NCI-H128 (cell line): ENCODE measurements at regions not wholly inside any gene's neighbourhood (a gene's known extent, or its start where the extent isn't known, plus 50 kb on each side); places are given as distances from the start of the nearest gene placed in this dataset.

ENCODE experiments used
- DNase-seq: peaks from one replicate; lab custom pipeline; 2025; ENCODE audit not compliant: unreplicated experiment; lab: John Stamatoyannopoulos, UW

DNA sequence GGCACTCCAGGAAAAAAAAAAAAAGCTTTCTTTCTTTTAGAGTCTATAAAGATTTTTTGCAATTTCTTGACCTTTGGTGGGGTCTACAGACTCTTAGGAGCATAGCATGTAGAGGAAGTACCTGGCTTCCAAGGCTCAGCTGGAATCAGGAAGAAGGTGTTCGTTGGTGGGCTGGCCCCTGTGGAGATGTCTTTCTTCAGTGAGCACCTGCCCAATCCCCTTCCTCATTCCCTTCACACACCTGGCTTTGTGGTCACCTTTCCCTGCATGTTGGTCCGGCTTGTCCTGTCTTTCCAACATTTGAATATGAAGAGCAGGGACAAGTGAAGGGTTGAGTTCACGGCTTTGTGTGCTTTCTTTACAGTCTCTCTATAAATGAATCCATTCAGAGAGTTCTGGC, 352.4 kb downstream of the HAPSTR1 start:
- no peak for DNase-seq

DNA sequence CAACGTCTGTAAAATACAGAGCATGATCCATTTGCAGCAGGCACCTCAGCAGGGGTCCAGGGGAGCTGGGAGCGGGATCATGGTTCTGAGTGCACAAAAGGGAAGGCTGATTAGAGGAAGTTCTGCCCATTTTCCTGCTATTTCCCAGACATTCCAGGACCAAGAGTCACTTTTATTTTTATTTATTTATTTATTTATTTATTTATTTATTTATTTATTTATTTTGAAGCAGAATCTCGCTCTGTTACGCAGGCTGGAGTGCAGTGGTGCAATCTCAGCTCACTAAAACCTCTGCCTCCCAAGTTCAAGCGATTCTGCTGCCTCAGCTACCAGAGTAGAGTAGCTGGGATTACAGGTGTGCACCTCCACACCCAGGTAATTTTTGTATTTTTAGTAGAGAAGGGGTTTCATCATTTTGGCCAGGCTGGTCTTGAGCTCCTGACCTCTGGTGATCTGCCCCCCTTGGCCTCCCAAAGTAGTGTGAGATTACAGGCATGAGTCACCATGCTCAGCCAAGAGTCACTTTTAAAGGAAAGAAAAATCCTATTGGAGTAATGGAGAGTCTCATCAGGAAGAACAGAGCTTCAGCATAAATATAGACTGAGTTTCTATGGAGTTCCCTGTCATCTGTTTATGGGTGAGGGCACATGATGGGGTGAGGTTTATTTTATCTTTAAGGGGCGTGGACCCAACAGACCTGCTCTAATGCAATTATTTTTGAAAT, 355.2 kb downstream of the HAPSTR1 start:
- no peak for DNase-seq

DNA sequence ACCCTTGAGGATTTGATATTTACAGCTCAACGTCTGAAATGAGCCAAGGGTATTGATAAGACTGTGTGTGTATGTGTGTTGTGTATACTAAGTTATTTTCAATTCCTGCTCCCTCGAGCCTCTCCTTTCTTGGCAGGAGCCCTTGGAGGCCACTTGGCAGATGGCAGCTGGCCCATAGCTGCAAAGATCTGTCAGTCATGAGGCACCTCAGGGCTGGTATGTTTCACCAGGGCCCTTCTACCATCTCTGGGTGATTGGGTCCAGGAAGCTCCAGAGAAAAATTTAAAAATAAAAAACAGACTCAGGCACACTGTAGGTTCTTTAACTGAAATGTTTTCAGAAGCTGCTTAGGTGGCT, 355.7 kb downstream of the HAPSTR1 start:
- no peak for DNase-seq

DNA sequence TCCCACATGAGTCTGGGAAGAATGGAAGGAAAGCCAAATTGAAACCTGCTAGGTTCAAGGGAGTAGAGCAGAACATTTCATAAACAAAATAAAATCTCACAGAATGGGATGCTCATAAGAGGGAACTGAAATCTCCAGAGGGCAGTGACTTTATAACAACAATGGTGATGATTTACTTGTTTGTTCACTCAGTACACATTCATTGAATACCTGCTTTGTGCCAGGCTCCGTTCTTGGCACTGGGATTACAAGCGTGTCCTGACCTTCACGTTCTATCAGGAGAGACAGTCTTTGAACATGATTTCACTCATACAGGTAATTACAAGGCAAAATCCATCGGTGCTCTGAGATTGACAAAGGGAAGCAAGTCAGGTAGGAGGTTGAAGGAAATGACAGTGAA, 356.3 kb downstream of the HAPSTR1 start:
- DNase-seq = no peak

DNA sequence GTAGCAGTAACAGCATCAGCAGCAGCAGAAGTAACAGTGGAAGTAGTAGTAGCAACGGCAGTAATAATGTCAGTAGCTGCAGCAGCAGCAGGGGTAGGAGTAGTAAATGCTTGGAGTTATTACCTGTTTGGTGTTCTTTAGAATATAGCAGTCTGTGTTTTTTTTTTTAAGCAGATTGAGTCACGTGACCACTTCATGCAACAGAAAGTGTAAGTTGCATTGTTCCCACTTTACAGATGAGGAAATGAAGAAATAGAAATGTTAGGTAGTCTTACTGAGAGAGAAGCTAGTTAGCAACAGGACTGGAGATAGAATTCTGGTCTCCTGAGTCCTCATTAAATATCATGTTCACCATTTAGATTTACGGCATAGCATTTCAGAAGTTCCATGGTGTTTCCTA, 358.2 kb downstream of the HAPSTR1 start:
- no peak for DNase-seq

DNA sequence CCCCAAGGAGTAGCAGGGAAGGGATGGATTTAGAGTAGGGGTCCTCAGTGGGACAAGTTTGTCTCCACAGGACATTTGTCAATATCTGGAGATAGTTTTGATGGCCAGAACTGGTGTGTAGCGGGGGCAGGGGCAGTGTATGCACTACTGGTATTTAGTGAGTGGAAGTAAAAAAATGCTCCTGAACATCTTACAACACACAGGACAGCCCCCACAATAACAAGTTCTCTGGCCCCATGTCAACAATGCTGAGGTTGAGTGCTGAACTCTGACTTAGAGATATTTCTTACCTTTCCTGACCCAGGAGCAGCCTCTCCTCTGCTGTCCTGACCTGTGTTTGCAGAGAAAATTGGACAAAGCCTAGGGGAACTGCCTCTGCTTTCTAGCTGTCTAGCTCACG, 365.8 kb downstream of the HAPSTR1 start:
- DNase-seq = no peak

DNA sequence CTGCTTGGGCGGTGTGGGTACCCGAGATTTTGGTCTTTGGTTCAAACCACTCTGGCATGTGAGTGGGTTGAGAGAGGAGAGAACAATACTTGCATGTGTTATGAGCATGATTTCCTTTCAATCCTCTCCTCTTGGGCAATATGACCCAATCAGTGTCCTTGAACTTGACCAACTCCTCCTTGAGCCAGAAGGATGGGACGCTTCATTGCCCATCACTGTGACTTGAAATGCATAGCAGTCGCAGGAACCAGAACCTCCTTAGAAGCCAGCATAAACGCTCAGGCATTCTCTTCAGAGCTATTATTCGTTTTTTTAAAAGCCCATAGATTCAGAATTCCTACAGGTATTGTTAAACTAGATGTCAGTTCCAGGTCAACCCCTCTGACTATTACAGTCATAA, 367.4 kb downstream of the HAPSTR1 start:
- DNase-seq = no peak

DNA sequence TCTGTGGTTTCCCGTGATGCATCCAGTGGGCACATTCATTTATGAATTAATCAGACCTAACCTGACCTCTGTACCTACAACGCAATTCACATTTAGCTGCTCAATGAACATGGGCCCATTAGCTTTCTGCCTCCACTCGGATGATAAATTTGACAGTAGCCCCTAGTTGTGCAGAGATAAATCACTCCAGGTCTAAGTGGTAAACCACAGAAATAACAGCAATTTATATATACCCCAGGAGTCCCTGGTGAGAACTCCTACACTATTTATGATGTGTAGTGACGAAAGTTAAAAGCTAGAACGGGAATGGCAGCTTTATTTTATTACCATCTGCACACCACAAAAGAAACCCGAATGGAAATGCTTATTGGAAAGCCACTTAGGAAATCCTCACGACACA, 371.5 kb downstream of the HAPSTR1 start:
- no peak for DNase-seq

DNA sequence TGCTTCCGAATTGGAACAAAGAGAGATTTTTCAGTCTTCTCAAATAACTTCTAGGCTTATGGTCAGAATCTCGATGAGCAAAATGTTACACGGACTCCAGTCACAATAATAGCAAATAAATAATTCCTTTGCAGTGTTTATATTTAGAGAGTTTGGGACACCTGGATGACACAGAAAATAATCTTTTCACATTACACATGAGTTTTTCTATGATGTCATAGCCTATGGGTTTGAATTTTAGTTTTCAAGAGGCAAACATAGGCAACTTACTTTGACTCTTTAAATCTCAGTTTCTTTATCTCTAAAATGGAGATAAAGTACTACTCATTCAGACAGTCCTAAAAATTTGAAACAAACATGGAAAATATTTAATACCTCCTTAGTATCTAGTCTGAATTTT, 372.0 kb downstream of the HAPSTR1 start:
- no peak for DNase-seq

DNA sequence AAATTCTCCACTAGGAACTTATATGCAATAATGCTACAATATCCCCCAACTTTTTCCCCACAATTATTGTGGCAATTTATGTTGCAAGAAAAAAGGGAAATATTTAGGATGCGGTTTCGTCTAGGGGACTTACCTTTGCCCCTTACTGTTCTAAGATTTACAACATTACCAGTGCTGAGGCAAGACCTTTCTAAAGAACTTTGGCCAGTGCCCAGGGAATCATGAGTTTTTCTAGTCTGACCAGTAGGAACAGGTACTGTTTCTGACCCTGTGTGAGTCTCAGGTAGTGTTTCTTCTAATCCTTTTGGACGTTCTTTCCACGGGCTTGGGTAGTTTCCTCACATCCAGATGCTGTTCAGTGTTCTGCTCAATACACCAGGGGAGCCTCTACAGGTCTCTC, 373.7 kb downstream of the HAPSTR1 start:
- no peak for DNase-seq

DNA sequence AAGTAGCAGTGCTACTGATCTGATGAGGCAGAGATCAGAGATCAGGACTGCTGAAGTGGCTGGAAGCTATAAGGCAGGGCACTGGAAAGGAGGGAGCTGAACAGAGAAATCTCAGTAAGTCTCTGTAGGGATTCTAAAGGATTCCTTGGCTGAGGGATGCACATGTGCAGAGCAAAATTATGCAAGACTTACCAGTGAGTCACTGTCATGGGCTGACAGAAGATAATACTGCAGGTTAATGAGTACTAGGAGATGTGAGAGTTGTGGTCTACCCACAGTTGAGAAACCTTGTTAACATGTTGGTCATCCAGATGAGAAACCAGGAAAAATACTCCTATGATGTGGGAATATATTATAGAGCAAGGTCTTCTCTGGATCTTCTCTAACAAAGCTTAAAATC, 378.1 kb downstream of the HAPSTR1 start:
- DNase-seq = no peak

DNA sequence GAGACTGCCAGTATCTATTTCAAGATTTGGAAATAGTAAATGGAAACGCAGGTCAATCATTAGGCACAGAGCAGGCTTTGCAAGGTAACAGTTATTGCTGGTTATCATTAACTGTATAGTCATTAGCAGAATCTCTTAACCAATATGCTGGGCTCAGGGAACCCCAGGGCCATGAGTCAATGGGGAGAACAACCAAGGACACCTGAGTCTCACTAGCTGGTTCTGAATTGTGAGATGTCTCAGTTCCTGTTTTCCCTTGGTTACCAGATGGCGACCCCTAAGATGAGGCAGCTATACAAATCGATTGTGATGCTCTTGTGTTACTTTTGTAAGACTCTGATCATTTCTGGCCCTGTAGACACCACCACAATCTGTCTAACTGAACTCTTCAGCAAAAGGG, 385.3 kb downstream of the HAPSTR1 start:
- DNase-seq = no peak

DNA sequence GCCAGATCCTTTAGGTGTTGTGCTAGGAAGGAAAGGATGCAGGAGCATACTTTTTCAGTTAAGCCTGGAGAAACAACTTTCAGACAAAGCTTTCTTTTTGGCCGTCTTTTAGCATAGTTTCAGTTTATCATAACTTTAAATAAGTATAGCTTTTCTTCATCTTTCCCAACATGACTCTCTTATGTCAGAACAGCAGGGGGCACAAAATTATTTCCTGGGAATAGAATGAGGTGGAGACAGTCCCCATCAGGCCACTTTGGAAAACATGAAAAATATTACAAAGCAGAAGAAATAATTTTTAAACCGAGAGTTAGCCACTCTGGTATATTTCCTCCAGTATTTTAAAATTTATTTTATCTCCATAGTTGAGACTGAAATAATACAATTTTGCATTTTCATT, 387.6 kb downstream of the HAPSTR1 start:
- no peak for DNase-seq

DNA sequence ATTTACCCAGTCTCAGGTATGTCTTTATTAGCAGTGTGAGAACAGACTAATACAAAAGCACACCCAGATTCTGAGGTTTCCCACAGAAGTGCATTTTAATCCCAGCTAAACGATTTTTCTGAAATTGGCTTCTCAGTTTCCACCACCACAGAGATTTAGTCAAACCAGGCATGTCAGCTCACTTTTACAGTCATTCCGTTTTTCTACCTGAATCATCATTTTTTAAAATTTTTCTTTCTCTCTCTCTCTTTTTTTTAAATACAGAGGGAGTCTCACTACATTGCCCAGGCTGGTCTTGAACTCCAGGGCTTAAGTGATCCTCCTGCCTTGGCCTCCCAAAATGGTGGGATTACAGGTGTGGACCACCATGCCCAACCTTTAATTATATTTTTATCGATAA, 389.1 kb downstream of the HAPSTR1 start:
- no peak for DNase-seq

DNA sequence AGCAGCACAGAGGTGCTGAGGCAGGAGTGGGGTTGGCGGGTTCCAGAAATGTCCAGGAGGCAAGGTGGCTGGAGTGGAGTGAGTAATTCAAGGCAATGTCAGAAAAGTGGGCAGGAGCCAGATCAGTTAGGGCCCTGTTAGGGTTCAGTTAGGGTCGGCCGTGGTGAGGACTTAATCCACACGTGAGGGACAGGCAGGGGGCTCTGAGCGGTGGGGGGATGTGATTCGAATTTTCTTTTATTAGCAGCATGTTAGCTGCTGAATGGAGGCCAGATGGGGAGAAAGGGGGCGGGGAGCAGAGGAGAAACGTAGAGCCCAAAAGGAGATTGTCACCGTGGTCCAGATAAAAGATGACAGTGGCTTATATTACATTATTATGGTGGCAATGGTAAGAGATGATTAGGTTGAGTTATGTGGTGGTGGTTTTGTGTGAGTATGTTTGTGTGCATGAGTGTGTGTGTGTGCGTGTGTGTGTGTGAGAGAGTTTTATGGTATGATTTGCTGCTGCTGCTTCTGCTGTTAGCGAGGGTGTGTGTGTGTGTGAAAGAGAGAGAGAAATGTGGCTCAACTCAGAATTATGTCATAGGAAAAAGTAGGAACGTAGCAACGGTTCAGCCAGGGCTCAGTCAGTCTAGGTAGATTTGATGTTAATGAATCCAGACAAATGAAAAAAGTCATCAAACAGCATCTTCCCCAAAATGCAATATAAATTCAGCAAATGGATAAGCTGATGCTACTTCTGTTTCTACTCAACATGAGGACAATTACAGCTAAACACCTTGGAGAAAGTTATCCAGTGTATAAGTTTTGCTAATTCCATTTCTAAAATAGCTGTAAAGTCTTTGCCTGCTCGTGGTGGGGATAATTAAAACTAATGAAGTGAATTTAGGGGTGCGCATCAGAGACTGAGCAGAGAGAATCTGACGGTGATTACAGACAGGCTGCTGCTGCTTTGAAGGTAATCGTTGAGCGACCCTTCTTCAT, 390.6 kb downstream of the HAPSTR1 start:
- DNase-seq = no peak

DNA sequence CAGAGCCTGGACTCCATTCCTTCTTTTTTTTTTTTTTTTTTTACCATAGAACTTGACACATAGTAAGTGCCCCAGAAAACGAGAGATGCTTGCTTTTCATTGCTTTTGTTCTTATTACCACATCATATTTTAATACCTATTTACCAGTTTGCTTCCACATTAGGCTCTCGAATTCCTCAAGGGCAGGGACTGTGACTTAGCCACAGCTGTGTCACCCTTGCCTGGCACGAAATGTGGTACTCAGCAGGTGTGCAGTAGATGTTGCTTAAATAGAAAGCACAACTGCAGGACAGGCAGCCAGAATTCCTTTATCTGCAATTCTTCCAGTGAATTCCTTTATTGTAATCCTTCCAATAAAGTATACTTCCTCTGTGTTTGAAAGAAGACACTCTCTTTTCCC, 393.0 kb downstream of the HAPSTR1 start:
- DNase-seq = no peak

DNA sequence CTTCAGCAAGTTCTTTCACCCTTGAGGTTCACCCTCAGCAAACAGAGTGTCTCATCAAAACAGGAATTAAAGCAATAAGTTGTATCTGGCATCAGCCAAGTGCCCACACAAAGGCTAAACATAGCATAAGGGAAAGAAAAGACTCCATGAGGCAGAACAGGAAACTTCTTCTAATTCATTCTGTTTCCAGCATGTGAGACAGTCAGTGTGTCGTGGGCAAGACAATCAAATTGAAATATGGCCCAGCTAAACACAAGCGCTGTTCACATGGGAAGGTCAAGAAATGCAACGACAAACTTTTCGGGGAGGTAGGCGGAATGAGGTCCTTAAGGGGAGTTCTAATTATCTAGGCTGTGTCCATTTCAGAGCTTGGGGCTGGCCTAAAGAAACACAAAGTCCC, 393.4 kb downstream of the HAPSTR1 start:
- no peak for DNase-seq

DNA sequence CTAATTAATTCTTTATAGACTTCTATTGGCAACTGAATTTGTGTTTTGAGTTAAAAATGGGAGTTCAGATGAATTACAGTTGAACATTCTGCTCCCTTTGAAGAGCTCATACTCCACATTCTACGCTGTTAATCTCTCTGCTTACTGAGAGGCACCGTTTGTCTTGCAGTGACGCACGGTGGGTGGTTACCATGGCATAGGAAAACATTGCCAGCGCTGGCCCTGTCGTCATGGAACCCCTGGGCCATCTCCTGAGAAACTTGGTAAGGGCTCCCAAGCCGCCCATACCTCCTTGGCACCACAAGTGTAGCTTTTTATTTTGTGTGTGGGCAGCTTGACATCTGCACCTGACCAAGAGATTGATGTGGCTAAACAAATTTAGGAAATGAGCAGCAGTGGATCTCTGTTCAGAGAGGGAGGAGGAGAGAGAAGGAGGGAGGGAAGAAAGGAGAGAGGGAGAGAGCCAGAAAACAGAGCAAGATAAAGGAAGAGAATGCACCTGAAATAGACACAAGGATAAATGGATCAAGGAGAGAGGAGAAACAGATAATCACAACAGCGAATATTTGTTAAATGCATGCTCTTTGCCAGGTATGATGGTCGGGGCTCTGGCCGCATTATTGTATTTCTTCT, 398.5 kb downstream of the HAPSTR1 start:
- DNase-seq = no peak

DNA sequence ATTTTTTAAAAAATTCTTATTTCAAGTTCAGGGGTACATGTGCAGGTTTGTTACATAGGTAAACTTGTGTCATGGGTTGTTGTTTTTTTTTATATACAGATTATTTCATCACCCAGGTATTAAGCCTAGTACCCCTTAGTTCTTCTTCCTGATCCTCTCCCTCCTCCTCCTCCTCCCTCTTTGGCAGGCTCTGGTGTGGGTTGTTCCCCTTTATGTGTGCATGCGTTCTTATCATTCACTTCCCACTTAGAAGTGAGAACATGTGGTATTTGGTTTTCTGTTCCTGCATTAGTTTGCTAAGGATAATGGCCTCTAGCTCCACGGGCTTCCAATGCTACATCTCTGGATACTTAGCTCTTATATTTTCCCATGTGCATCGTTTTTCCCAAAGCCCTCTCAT, 404.4 kb downstream of the HAPSTR1 start:
- no peak for DNase-seq

DNA sequence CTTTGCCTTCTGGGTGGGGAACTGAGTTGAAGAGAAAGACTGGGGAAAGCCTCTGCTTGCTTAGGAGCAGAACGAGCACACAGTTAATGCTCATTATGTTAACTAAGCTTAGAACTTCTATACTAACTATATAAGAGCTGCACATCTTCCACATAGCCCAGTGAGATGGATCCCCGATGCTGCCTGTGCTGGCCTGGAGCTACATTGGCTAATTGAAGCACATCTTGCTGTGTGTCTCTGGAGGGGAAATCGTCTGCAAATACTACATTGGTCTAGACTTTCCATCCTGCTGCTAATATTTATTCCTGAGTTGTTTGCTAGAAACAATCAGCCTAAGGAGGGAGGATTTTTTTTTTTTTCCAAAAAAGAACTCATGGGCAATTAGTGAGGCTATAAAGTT, 406.3 kb downstream of the HAPSTR1 start:
- no peak for DNase-seq

DNA sequence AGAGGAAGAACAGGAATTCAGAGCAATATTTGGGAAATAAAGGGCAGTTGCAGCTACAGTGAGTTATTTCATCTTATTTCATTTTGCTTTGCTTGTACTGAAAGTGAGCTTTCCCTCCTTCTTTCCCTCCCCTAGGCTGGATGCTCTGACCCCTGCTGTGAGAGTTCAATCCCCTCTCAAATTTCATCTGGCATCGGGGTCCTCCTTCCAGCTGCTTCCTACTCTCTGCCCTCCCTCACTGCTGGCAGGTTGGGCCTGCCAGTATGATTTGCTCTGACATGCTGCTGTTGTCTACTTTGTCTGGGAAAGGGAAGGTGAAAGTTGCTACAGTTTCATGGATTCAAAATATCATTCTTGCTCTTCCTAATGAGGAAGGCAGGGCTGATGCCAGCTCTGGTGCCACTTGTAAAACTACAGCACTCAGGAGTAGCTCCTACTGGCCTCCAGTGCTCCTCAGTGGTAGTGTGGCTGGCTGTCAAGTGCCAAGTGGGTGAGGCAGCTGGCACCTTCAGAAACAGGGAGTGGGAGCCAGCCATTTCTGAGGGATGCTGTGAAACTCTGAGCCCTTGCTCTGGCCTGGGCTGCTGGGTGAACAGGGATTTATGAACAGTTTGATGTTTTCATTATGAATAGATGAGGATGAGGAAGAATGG, 408.6 kb downstream of the HAPSTR1 start:
- no peak for DNase-seq
